GM11168 (cell line): ENCODE measurements at regions not wholly inside any gene's neighbourhood (a gene's known extent, or its start where the extent isn't known, plus 50 kb on each side); places are given as distances from the start of the nearest gene placed in this dataset.

Source experiments
- in situ Hi-C: fragments of 300-500 bp; cut with MboI; formaldehyde crosslinking; loops from one replicate; pipeline ENCODE4 v1.12.0; 2022; ENCODE audit warnings: low sequenced_read_pairs; ENCODE audit not compliant: unreplicated experiment

DNA sequence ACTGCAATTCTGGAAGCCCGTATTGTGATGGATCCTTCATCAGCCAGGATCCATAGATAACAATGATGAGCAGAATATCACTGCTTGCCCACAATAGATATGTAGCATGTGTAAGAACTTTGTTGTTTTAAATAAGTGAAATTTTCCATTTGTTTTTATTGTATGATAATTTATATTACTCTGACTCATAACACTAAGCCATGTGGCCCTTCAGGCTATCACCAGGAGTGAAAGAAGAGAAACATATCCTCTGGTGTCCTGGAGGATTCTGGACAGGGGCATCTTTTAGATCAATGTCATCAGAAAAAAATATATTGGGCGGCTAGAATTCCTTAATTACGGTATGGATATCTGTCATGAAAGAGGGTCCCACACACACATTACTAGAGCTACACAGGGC, 167.5 kb downstream of the SLC6A15 start:
- in situ Hi-C loops: no loop called here

DNA sequence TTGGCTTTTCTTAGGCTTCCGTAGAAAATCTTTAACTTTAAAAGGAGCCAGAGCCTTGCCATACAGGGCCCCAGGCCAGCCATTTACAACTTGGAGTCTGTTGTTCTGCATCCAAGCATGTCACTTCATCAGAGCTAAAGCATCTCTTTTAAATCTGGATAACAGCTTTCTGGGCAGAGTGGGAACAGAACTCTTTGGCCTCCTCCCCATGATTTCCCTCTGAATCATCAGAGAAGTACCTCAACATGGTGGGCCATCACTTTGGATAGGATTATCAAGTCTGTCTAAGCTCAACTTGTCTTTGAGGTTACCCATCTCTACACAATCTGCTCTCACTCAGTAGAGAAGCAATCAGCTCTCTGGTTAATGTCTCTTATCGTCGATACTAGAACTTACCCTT, 170.9 kb downstream of the SLC6A15 start:
- in situ Hi-C loops: no loop called here

GRCh38 chr12:84741031-84741430, 171.6 kb downstream of the SLC6A15 start:
- in situ Hi-C loops: no loop called here

DNA sequence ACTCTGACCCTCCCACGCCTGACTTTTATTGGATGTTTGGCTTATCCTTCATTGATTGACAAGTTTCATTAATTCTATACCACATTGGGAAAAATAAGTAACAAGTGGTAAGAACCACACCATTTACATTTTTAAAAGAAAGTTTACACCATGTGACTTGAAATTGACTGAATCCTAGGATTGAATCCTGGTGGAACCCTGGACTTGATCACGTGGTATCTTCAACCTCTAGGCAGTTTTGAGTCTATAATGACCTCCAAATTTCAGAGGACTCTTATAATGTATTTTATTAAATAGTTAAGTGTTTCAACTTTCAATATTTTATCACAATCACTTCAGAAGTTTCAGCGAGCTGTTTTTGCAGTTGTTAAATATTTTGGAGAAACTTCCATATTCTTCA, 172.0 kb downstream of the SLC6A15 start:
- in situ Hi-C loops: no loop called here

- in situ Hi-C loops: no loop called here
Measured at GRCh38 chr12:84738481-84738972, 174.1 kb downstream of the SLC6A15 start.

DNA sequence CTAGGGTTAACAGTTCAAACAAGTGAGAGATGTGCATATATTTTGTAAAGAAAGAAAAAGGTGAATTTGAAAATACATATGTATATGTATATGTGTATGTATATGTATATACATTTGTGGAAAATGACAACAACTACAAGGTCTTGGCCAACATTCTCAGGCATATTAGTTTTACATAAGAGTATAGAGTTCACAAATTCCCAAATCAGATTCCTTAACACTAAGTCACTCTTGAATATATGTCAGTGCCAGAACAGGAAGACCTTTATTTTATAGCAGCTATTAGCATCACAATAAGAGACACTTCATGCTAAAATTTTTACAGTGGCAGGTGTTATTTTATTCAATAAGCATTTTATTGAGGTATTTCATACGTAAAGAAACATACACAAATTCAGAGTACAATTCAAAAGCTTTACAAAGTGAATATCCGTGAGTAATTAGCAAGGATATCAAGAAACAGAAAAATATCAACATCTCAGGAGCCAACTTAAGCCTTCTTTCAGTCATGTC, 179.7 kb downstream of the SLC6A15 start:
- in situ Hi-C loops: no loop called here

DNA sequence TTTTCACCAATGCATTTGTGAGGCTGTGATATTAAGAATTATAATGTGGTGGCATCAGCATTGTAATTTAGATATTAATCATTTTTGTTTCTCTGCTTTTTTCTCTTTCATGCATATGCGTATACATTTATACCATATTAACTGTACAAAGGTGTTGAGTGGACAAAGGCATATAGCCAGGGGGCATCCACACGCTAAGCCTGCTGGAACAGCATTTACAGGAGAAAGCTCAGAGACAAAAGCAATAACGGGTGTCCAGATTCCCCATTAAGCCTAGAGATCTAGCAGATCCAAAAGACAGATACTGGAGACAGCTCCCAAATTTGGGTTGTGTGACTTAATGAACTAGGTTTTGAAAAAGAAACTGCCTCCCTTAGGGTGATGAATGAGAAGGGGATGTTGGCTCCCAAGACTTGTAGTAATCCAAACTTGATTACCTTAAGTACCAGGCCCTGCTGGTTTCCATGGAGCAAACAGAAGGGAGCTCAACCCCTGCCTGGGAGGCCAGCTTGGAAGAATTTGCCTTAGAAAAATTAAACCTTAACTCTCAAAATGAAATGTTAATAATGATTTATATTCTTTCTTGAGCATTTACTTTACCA, 181.9 kb downstream of the SLC6A15 start:
- in situ Hi-C loops: no loop called here

GRCh38 chr12:84727961-84728360, 184.6 kb downstream of the SLC6A15 start:
- in situ Hi-C loops: no loop called here

DNA sequence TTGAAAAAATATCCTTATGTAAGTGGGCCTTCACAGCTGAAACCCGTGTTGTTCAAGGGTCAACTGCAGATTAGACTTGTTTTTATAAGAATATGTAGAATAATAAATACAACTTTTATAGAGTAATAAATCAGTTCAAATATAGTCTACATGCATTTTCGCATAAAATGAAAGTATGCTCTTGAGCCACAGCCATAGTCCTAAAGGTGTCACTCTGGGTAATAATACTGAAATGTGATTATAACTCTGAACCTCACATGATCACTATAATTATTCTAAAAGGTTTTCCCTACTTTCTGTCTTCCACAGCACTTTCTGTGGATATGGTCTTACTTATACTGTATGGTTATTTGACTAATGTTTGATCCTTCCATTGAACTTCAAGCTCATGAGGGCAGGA, 185.8 kb downstream of the SLC6A15 start:
- in situ Hi-C loops: no loop called here

GRCh38 chr12:84723988-84724387, 188.6 kb downstream of the SLC6A15 start:
- in situ Hi-C loops: no loop called here

DNA sequence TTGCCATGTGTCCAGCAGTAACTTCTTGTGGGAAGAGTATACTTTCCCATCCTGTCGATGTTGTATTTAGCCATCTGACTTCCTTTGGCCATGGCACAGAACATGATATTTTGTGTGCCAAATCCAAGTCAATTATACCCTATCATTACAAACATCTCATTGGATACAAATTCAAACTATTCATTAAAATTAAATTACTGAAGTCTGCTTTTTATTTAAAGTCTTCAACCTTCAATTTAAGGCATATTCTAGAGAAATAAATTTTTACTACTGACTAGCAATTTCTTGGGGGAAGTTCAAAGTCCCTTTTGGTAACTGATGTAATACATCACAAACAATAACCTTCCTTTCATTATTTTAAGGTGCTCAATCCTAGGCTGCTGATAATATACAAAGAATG, 192.6 kb downstream of the SLC6A15 start:
- in situ Hi-C loops: no loop called here

- in situ Hi-C loops: no loop called here
Measured at GRCh38 chr12:84718906-84719305, 193.7 kb downstream of the SLC6A15 start.

- in situ Hi-C loops: no loop called here
Measured at GRCh38 chr12:84712747-84713146, 199.9 kb downstream of the SLC6A15 start.

DNA sequence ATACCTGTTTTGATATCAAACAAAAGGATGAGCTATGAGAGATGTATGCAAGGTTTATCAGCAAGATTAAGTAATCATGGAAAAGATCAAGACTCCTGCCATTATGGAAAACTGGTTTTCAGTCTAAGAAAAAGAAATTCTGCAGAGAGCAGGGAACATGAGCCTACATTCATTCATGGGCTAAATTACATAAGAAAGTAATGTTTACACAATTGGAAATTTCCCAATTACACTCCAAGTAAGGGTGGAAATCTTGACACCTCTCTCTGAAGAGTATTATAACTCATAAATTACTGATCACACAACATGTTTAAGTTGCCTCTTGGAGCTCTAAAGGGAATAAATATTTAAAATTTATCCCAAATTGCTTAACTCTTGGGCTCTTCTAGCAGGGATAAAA, 206.2 kb downstream of the SLC6A15 start:
- in situ Hi-C loops: no loop called here

DNA sequence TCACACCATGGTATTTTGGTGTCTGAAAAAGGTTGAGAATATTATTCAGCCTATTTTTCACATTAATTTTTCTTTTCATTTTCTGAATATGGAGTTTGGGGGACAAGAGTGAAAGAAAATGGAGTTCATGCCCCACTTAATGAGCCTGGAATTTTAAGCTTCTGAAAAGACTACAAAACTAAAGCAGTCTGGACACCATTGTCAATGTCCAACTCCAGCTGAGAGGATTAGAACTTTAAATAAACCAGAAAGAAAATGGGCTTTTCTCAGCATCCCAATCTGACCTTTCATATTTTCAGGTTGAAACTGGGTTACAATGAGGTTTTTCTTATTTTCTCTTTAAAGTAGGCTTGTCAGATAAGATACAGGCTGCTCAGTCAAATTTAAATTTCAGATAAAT, 207.7 kb downstream of the SLC6A15 start:
- in situ Hi-C loops: no loop called here

- in situ Hi-C loops: no loop called here
Measured at GRCh38 chr12:84702001-84702400, 210.6 kb downstream of the SLC6A15 start.

- in situ Hi-C loops: no loop called here
Measured at GRCh38 chr12:84701041-84701440, 211.6 kb downstream of the SLC6A15 start.

GRCh38 chr12:84698576-84699333, 213.8 kb downstream of the SLC6A15 start:
- in situ Hi-C loops: no loop called here

DNA sequence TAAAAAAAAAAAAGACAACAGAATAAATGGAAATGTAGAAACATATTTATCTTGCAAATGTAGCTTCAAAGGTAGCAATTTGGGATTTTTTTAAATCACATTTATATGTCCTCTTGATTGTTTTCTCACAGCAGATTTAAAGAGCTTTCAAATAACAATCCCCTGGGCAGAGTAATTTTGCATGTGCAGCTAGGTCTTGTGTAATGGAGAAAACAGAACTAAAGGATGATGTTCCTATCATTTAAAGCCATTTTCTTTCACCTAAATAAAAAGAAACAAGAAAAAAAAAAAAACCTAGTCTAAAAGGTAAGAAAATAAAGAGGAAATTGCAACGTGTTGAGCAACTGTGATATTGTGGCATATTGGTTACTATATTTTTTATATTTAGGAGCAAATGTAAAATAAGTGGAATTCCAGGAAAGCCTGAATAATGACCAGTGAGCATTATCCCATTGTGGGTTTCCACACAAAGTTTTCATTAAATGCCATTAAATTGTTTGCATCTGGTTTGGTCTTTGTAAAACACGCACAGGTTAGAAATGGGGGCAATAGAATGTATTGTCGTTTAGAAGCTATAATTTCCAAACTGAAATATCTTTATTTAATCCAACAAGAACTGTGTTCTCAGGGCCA, 215.6 kb downstream of the SLC6A15 start:
- in situ Hi-C loops: no loop called here

GRCh38 chr12:84696281-84696680, 216.3 kb downstream of the SLC6A15 start:
- in situ Hi-C loops: no loop called here

GRCh38 chr12:84694116-84694515, 218.5 kb downstream of the SLC6A15 start:
- in situ Hi-C loops: no loop called here
